Panc1 (cell line): ENCODE measurements at regions not wholly inside any gene's neighbourhood (a gene's known extent, or its start where the extent isn't known, plus 50 kb on each side); places are given as distances from the start of the nearest gene placed in this dataset.

Source experiments
- ATAC-seq: fragments of 200-7000 bp; cut with Tn5 transposase; 2 replicates; pipeline ENCODE4 v1.9.1; 2020; ENCODE audit warnings: mild to moderate bottlenecking, moderate library complexity
- BruUV-seq: library from RNA; stranded (reverse); fragments of 400-500 nt; replicated peaks from 2 replicates; lab custom pipeline; 2021; lab: Mats Ljungman, UMichigan
- CTCF ChIA-PET: fragments of 300-600 bp; sonication (Branson Sonifier 250); formaldehyde crosslinking; loops from one replicate; lab custom pipeline; 2022; ENCODE audit warnings: antibody characterized with exemption; lab: Charles Lee
- POLR2A ChIA-PET: fragments of 300-600 bp; sonication (Branson Sonifier 250); formaldehyde crosslinking; loops from one replicate; lab custom pipeline; 2022; ENCODE audit warnings: antibody characterized with exemption; lab: Charles Lee
- DNase-seq: peaks from one replicate; pipeline ENCODE4 v3.0.0-alpha.2; 2010; ENCODE audit warnings: low read depth, low spot score
- H3K27ac ChIP-seq: 2 replicates; pipeline ENCODE4 v1.5.1; 2011; ENCODE audit warnings: mild to moderate bottlenecking, low read length, inconsistent platforms
- H3K27me3 ChIP-seq: fragments of 200-500 bp; sonication (Bioruptor generic); 2 replicates; pipeline ENCODE4 v1.6.0; 2014; ENCODE audit warnings: low read length, inconsistent platforms; ENCODE audit not compliant: control insufficient read depth, insufficient read depth
- H3K36me3 ChIP-seq: fragments of 200-500 bp; sonication (Bioruptor generic); 2 replicates; pipeline ENCODE4 v1.5.1; 2014; ENCODE audit warnings: inconsistent platforms, mild to moderate bottlenecking, low read length, moderate library complexity; ENCODE audit not compliant: control insufficient read depth, insufficient read depth
- H3K4me1 ChIP-seq: 2 replicates; pipeline ENCODE4 v1.5.1; 2011; ENCODE audit warnings: inconsistent platforms, mild to moderate bottlenecking, low read length, moderate library complexity; ENCODE audit not compliant: control insufficient read depth, insufficient read depth
- H3K4me3 ChIP-seq, 2 experiments: 2 replicates each; pipeline ENCODE4 v1.5.1; 2011 to 2012; ENCODE audit warnings: low read depth in 2 of 2, low read length in 2 of 2, mild to moderate bottlenecking in 2 of 2, inconsistent platforms in 1 of 2, moderate library complexity in 1 of 2
- H3K9me3 ChIP-seq: fragments of 200-500 bp; sonication (Bioruptor generic); 2 replicates; pipeline ENCODE4 v1.5.1; 2014; ENCODE audit warnings: low read depth, mild to moderate bottlenecking, inconsistent platforms, low read length, moderate library complexity; ENCODE audit not compliant: control insufficient read depth, insufficient read depth
- CTCF ChIP-seq: fragments of 450-650 bp; IDR thresholded peaks from 2 replicates; pipeline ENCODE4 v1.5.1; 2017; ENCODE audit warnings: mild to moderate bottlenecking
- POLR2AphosphoS5 ChIP-seq: IDR thresholded peaks from 2 replicates; pipeline ENCODE4 v1.6.1; 2012; ENCODE audit warnings: mild to moderate bottlenecking, low read depth, low read length, moderate library complexity
- REST ChIP-seq, 2 experiments: IDR thresholded peaks; 2 replicates each; pipeline ENCODE4 v1.6.1; 2011 to 2012; ENCODE audit warnings: low read depth in 2 of 2, control low read depth in 1 of 2, low read length in 1 of 2, mild to moderate bottlenecking in 1 of 2, moderate library complexity in 1 of 2; ENCODE audit not compliant: insufficient read depth in 1 of 2
- SIN3A ChIP-seq: IDR thresholded peaks from 2 replicates; pipeline ENCODE4 v1.6.1; 2012; ENCODE audit warnings: low read depth, mild to moderate bottlenecking, low read length, moderate library complexity, borderline replicate concordance; ENCODE audit not compliant: insufficient read depth
- TCF7L2 ChIP-seq: IDR thresholded peaks from 2 replicates; pipeline ENCODE4 v1.6.1; 2011; ENCODE audit warnings: mild to moderate bottlenecking, low read depth, low read length, inconsistent platforms
- in situ Hi-C: cut with HindIII; loops from 2 replicates; pipeline ENCODE4 v1.10.0; 2016; ENCODE audit warnings: low sequenced_read_pairs, low pct_unique_long_range_greater_than_20kb
- intact Hi-C: fragments of 100-400 bp; cut with micrococcal nuclease; formaldehyde crosslinking; loops from one replicate; pipeline ENCODE4 v1.10.0; 2022; ENCODE audit not compliant: unreplicated experiment

DNA sequence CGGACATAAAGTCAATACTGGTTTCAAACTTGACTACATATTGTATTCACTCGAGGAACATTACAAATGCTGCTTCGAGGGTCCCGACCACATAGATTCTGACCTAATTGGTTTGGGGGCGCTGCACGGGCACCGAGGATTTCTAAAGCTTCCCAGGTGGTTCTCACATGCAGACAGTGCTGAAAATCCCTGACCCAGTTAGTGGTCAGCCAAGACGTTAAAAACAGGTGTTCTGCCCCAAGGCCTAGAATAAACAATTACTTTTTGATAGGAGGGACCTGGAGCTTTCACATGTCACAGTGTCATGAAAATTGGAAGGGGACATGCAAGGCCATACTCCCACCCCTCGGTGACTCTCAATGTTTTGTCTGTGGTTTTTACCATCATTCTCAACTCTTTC is 368.9 kb downstream of the RNF144A start:
- TF ChIP-seq CTCF (no peak), REST (IDR thresholded peaks at IDR 0.05; ENCODE audit: insufficient read depth in 1 of 2, low read depth in 2 of 2, low read length in 1 of 2) (no peak), TCF7L2 (no peak), POLR2AphosphoS5 (no peak), SIN3A (no peak)
- no TSS peak for BruUV-seq
- CTCF ChIA-PET: no interaction called here

DNA sequence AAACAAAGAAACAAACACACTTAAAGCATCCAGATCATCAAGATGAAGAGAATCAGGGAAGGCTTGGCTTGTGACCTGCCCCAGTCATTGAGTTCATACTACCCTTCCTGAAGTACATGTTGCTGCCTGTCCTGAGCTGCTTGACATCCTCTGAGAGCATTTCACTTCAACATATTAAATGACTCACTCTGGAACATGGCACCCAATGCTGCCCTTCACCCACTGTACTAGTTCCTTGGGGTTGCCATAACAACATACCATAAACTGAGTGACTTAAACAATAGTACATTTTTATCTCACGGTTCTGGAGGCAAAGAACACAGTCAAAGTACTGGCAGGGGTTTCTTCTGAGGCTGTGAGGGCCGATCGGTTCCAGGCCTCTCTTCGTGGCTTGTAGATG is 371.3 kb downstream of the RNF144A start:
- POLR2A ChIA-PET: no interaction called here
- H3K4me1 ChIP-seq: no peaks in the 10 kb centered on the region
- no peak overlapping the region for H3K27ac ChIP-seq
- DNase-seq (no peak), ATAC-seq (no peak)
- H3K9me3 ChIP-seq: no peaks in the 10 kb centered on the region
- intact Hi-C loops (no loop called here), in situ Hi-C loops (no loop called here)
- BruUV-seq: no TSS peak
- no peaks in the 10 kb centered on the region for H3K36me3 ChIP-seq
- H3K4me3 ChIP-seq: no peak overlapping the region
- TF ChIP-seq TCF7L2: no peak
- no peak for TF ChIP-seq CTCF
- TF ChIP-seq REST (IDR thresholded peaks at IDR 0.05; ENCODE audit: insufficient read depth in 1 of 2, low read depth in 2 of 2, low read length in 1 of 2): no peak
- no peak for TF ChIP-seq SIN3A
- no peaks in the 10 kb centered on the region for H3K27me3 ChIP-seq
- CTCF ChIA-PET: no interaction called here

More for the DNA sequence above, 368.9 kb downstream of the RNF144A start:
- DNase-seq (no peak), ATAC-seq (no peak)
- H3K4me1 ChIP-seq: no peaks in the 10 kb centered on the region
- no peaks in the 10 kb centered on the region for H3K27me3 ChIP-seq
- intact Hi-C loops (no loop called here), in situ Hi-C loops (no loop called here)
- H3K9me3 ChIP-seq: no peaks in the 10 kb centered on the region
- no peak overlapping the region for H3K27ac ChIP-seq
- H3K4me3 ChIP-seq: no peak overlapping the region
- H3K36me3 ChIP-seq: no peaks in the 10 kb centered on the region
- POLR2A ChIA-PET: no interaction called here
